GM23338 (cell line): ENCODE measurements at regions not wholly inside any gene's neighbourhood (a gene's known extent, or its start where the extent isn't known, plus 50 kb on each side); places are given as distances from the start of the nearest gene placed in this dataset.

ENCODE experiments used
- ATAC-seq: fragments of 200-7000 bp; cut with Tn5 transposase; 3 replicates; pipeline ENCODE4 v1.9.1; 2020
- DNase-seq: peaks from one replicate; pipeline ENCODE4 v3.0.0-alpha.2; 2015; ENCODE audit warnings: low spot score
- H2AFZ ChIP-seq: fragments of 200-600 bp; sonication (generic); 2 replicates; pipeline ENCODE4 v1.8.0; 2016; ENCODE audit warnings: antibody characterized with exemption, mild to moderate bottlenecking, moderate library complexity
- H3F3A ChIP-seq: fragments of 200-600 bp; sonication (generic); replicated peaks from 2 replicates; pipeline ENCODE4 v1.8.0; 2017; ENCODE audit warnings: antibody characterized with exemption, mixed run types, low read depth
- H3K27ac ChIP-seq: fragments of 200-600 bp; sonication (generic); 2 replicates; pipeline ENCODE4 v1.6.1; 2016; ENCODE audit warnings: low read depth
- H3K27me3 ChIP-seq: fragments of 200-600 bp; sonication (generic); 2 replicates; pipeline ENCODE4 v1.8.0; 2016; ENCODE audit warnings: mild to moderate bottlenecking, mixed run types, moderate library complexity; ENCODE audit not compliant: insufficient read depth
- H3K36me3 ChIP-seq: fragments of 200-600 bp; sonication (generic); 2 replicates; pipeline ENCODE4 v1.8.0; 2016; ENCODE audit warnings: mild to moderate bottlenecking; ENCODE audit not compliant: insufficient read depth
- H3K4me1 ChIP-seq: fragments of 200-600 bp; sonication (generic); 2 replicates; pipeline ENCODE4 v1.8.0; 2016; ENCODE audit warnings: mild to moderate bottlenecking, moderate library complexity; ENCODE audit not compliant: insufficient read depth
- H3K4me2 ChIP-seq: fragments of 200-600 bp; sonication (generic); 2 replicates; pipeline ENCODE4 v1.7.1; 2017; ENCODE audit warnings: mixed run types
- H3K4me3 ChIP-seq: fragments of 200-600 bp; sonication (generic); 2 replicates; pipeline ENCODE4 v1.6.1; 2016; ENCODE audit warnings: mixed run types
- H3K79me2 ChIP-seq: fragments of 200-600 bp; sonication (generic); replicated peaks from 2 replicates; pipeline ENCODE4 v1.8.0; 2017; ENCODE audit warnings: mild to moderate bottlenecking; ENCODE audit not compliant: insufficient read depth
- H3K9me2 ChIP-seq: fragments of 200-600 bp; sonication (generic); 2 replicates; pipeline ENCODE4 v1.8.0; 2017; ENCODE audit not compliant: insufficient read depth
- H4K20me1 ChIP-seq: fragments of 200-600 bp; sonication (generic); replicated peaks from 2 replicates; pipeline ENCODE4 v1.8.0; 2017; ENCODE audit warnings: mild to moderate bottlenecking; ENCODE audit not compliant: insufficient read depth
- H3K27ac Mint-ChIP-seq: 2 replicates; pipeline ENCODE4 v1.8.0; 2020; ENCODE audit warnings: inconsistent platforms, mild to moderate bottlenecking, moderate library complexity, mixed read lengths
- H3K27me3 Mint-ChIP-seq: 3 replicates; pipeline ENCODE4 v1.8.0; 2022; ENCODE audit warnings: low read depth, mild to moderate bottlenecking, moderate library complexity, mixed read lengths, inconsistent platforms; ENCODE audit not compliant: insufficient read depth, poor library complexity
- H3K36me3 Mint-ChIP-seq: 3 replicates; pipeline ENCODE4 v1.8.0; 2021; ENCODE audit warnings: low read depth, mild to moderate bottlenecking, inconsistent platforms, moderate library complexity, mixed read lengths
- H3K4me1 Mint-ChIP-seq: 3 replicates; pipeline ENCODE4 v1.8.0; 2020; ENCODE audit warnings: mild to moderate bottlenecking, inconsistent platforms, mixed read lengths
- H3K4me3 Mint-ChIP-seq: 3 replicates; pipeline ENCODE4 v1.8.0; 2021; ENCODE audit warnings: moderate library complexity, mild to moderate bottlenecking, inconsistent platforms, mixed read lengths
- H3K9me3 Mint-ChIP-seq: 3 replicates; pipeline ENCODE4 v1.8.0; 2020; ENCODE audit warnings: moderate library complexity, mild to moderate bottlenecking, inconsistent platforms, mixed read lengths
- CREB1 ChIP-seq: fragments of 250-450 bp; sonication (Bioruptor Pico); IDR thresholded peaks from 2 replicates; pipeline ENCODE4 v1.5.0; 2020; ENCODE audit warnings: low read depth, mild to moderate bottlenecking, moderate library complexity
- CTCF ChIP-seq, 2 experiments: fragments of 200-600 bp in 1 of 2; sonication (generic) in 1 of 2; conservative IDR thresholded peaks; 2 replicates each; pipeline versions ENCODE4 v1.5.1 to v1.6.1; 2016 to 2017; ENCODE audit warnings: antibody characterized with exemption in 2 of 2, low read depth in 2 of 2, mild to moderate bottlenecking in 2 of 2, moderate library complexity in 1 of 2
- ETS1 ChIP-seq: IDR thresholded peaks from 2 replicates; pipeline ENCODE4 v1.6.1; 2016; ENCODE audit warnings: antibody characterized with exemption
- EZH2 ChIP-seq: fragments of 200-600 bp; sonication (generic); IDR thresholded peaks from one replicate; pipeline ENCODE4 v1.8.0; 2017; ENCODE audit warnings: antibody characterized with exemption, mild to moderate bottlenecking, low read depth; ENCODE audit not compliant: unreplicated experiment
- EZH2phosphoT487 ChIP-seq: fragments of 200-600 bp; sonication (generic); IDR thresholded peaks from one replicate; pipeline ENCODE4 v1.8.1; 2018; ENCODE audit warnings: antibody characterized with exemption; ENCODE audit not compliant: unreplicated experiment
- JUNB ChIP-seq: IDR thresholded peaks from one replicate; pipeline ENCODE4 v1.6.1; 2016; ENCODE audit warnings: antibody characterized with exemption; ENCODE audit not compliant: unreplicated experiment
- NANOG ChIP-seq: IDR thresholded peaks from 2 replicates; pipeline ENCODE4 v1.6.1; 2016; ENCODE audit warnings: antibody characterized with exemption, borderline replicate concordance
- POLR2AphosphoS5 ChIP-seq: IDR thresholded peaks from 2 replicates; pipeline ENCODE4 v1.6.1; 2016; ENCODE audit warnings: antibody characterized with exemption, low read depth
- REST ChIP-seq: IDR thresholded peaks from one replicate; pipeline ENCODE4 v1.6.1; 2018; ENCODE audit warnings: antibody characterized with exemption; ENCODE audit not compliant: unreplicated experiment
- STAT1 ChIP-seq: IDR thresholded peaks from one replicate; pipeline ENCODE4 v1.6.1; 2016; ENCODE audit warnings: antibody characterized with exemption; ENCODE audit not compliant: unreplicated experiment
- ZNF114 ChIP-seq: fragments of 250-450 bp; sonication (Bioruptor Pico); IDR thresholded peaks from 2 replicates; pipeline ENCODE4 v1.5.0; 2020; ENCODE audit warnings: mild to moderate bottlenecking, moderate library complexity
- ZNF331 ChIP-seq: fragments of 250-450 bp; sonication (Bioruptor Pico); IDR thresholded peaks from 2 replicates; pipeline ENCODE4 v1.5.0; 2020; ENCODE audit warnings: low read depth, mild to moderate bottlenecking, moderate library complexity
- ZNF462 ChIP-seq: fragments of 250-450 bp; sonication (Bioruptor Pico); IDR thresholded peaks from 2 replicates; pipeline ENCODE4 v1.5.0; 2020; ENCODE audit warnings: mild to moderate bottlenecking, moderate library complexity

- no peak overlapping the region for H2AFZ ChIP-seq
- H3K36me3 Mint-ChIP-seq: no peaks in the 10 kb centered on the region
- no peak overlapping the region for H3K27ac ChIP-seq
- no peaks in the 10 kb centered on the region for H3K4me1 ChIP-seq
- no peaks in the 10 kb centered on the region for H3F3A ChIP-seq
- no peak overlapping the region for H3K4me2 ChIP-seq
- H3K79me2 ChIP-seq: no peaks in the 10 kb centered on the region
- no peak for TF ChIP-seq ZNF114 (CRISPR knock-in tag)
- no peak for TF ChIP-seq NANOG
- no peak for TF ChIP-seq EZH2phosphoT487
- no peak for TF ChIP-seq EZH2
- TF ChIP-seq ETS1: no peak
- TF ChIP-seq REST: no peak
- TF ChIP-seq STAT1: no peak
- no peak for TF ChIP-seq POLR2AphosphoS5
- no peak for TF ChIP-seq JUNB
- TF ChIP-seq CREB1 (CRISPR knock-in tag): no peak
- TF ChIP-seq ZNF462 (CRISPR knock-in tag): no peak
- no peak for TF ChIP-seq CTCF (conservative IDR thresholded peaks at IDR 0.05; ENCODE audit: low read depth in 2 of 2)
- no peak for TF ChIP-seq ZNF331 (CRISPR knock-in tag)
- H3K4me1 Mint-ChIP-seq: peaks cover 5% of the 10 kb centered on the region; the same call in 2 of the 3 replicates
- no peaks in the 10 kb centered on the region for H3K9me3 Mint-ChIP-seq
- no peaks in the 10 kb centered on the region for H3K27me3 ChIP-seq
- H3K4me3 Mint-ChIP-seq: no peak overlapping the region
- H3K27ac Mint-ChIP-seq: no peak overlapping the region
- no peak for DNase-seq
- H3K36me3 ChIP-seq: no peaks in the 10 kb centered on the region
- no peaks in the 10 kb centered on the region; the same call in 1 of the 2 replicates for H3K9me2 ChIP-seq
- H3K27me3 Mint-ChIP-seq: no peaks in the 10 kb centered on the region
- H3K4me3 ChIP-seq: no peak overlapping the region
- H4K20me1 ChIP-seq: no peaks in the 10 kb centered on the region
- no peak for ATAC-seq
Measured at GRCh38 chr7:25798344-25798743, 353.7 kb upstream of the NFE2L3 start.
